B cell (primary cell): ENCODE measurements at regions not wholly inside any gene's neighbourhood (a gene's known extent, or its start where the extent isn't known, plus 50 kb on each side); places are given as distances from the start of the nearest gene placed in this dataset.

Experiments
- ATAC-seq: fragments of 200-7000 bp; cut with Tn5 transposase; one replicate; pipeline ENCODE4 v1.10.0; 2021; ENCODE audit warnings: low read depth, mild to moderate bottlenecking, moderate number of reproducible peaks, moderate library complexity
- CTCF ChIA-PET: fragments of 350-600 bp; sonication (Branson Sonifier 250); formaldehyde crosslinking; loops from one replicate; lab custom pipeline; 2021; ENCODE audit warnings: antibody characterized with exemption, inconsistent platforms; lab: Charles Lee
- POLR2A ChIA-PET: fragments of 350-600 bp; sonication (Branson Sonifier 250); formaldehyde crosslinking; loops from one replicate; lab custom pipeline; 2021; ENCODE audit warnings: antibody characterized with exemption; lab: Charles Lee
- DNase-seq: peaks from one replicate; pipeline ENCODE4 v3.0.0; 2013
- H2AFZ ChIP-seq: 2 replicates; pipeline ENCODE4 v1.6.1; 2012; ENCODE audit warnings: mild to moderate bottlenecking, low read depth, low read length; ENCODE audit not compliant: insufficient read depth, poor library complexity, severe bottlenecking
- H3K27ac ChIP-seq, 2 donors: 1 replicate in 1 of 2; 2 replicates in 1 of 2; pipeline ENCODE4 v1.5.1; 2012 to 2013; ENCODE audit warnings: low read length in 2 of 2, mild to moderate bottlenecking in 2 of 2, moderate library complexity in 1 of 2
- H3K27me3 ChIP-seq, 4 experiments: fragments of 200-600 bp in 1 of 4; sonication (generic) in 1 of 4; replicated peaks in 1 of 4; 1 replicate in 2 of 4; 2 replicates in 2 of 4; pipeline versions ENCODE4 v1.6.1 to v1.7.0; 2013 to 2016; ENCODE audit warnings: low read length in 3 of 4, mild to moderate bottlenecking in 2 of 4, mixed read lengths in 1 of 4, moderate library complexity in 1 of 4; ENCODE audit not compliant: insufficient read depth in 4 of 4, control insufficient read depth in 3 of 4; ENCODE audit errors: control extremely low read depth in 1 of 4
- H3K36me3 ChIP-seq, 2 experiments: replicated peaks in 1 of 2; 1 replicate in 1 of 2; 2 replicates in 1 of 2; pipeline versions ENCODE4 v1.6.1 to v1.7.1; 2013; ENCODE audit warnings: low read length in 1 of 2; ENCODE audit not compliant: insufficient read depth in 2 of 2, control insufficient read depth in 1 of 2; ENCODE audit errors: control extremely low read depth in 1 of 2, extremely low read depth in 1 of 2
- H3K4me1 ChIP-seq, 2 donors: fragments of 200-600 bp in 1 of 2; sonication (generic) in 1 of 2; 1 replicate in 1 of 2; 2 replicates in 1 of 2; pipeline versions ENCODE4 v1.5.1 to v1.6.1; 2013 to 2017; ENCODE audit warnings: low read length in 2 of 2; ENCODE audit not compliant: control insufficient read depth in 2 of 2, insufficient read depth in 2 of 2
- H3K4me2 ChIP-seq: replicated peaks from 2 replicates; pipeline ENCODE3; 2012; ENCODE audit warnings: mild to moderate bottlenecking, low read depth, low read length; ENCODE audit not compliant: poor library complexity, severe bottlenecking
- H3K4me3 ChIP-seq, 5 experiments: fragments of 200-600 bp in 1 of 5; sonication (generic) in 1 of 5; 1 replicate in 3 of 5; 2 replicates in 2 of 5; pipeline versions ENCODE4 v1.5.1 to v1.7.0; 2011 to 2016; ENCODE audit warnings: low read length in 4 of 5, mild to moderate bottlenecking in 4 of 5, low read depth in 2 of 5, control low read depth in 1 of 5, moderate library complexity in 1 of 5; ENCODE audit not compliant: insufficient read depth in 1 of 5; ENCODE audit errors: control extremely low read depth in 1 of 5, extremely low read depth in 1 of 5
- H3K79me2 ChIP-seq: fragments of 200-600 bp; sonication (generic); one replicate; pipeline ENCODE4 v1.6.0; 2016; ENCODE audit warnings: low read length; ENCODE audit not compliant: control insufficient read depth, insufficient read depth
- H3K9ac ChIP-seq: fragments of 200-600 bp; sonication (generic); 2 replicates; pipeline ENCODE4 v1.6.1; 2017; ENCODE audit warnings: mild to moderate bottlenecking, low read length, moderate library complexity
- H3K9me3 ChIP-seq, 3 donors: one replicate each; pipeline versions ENCODE4 v1.6.1 to v1.7.1; 2013; ENCODE audit warnings: low read length in 2 of 3; ENCODE audit not compliant: control insufficient read depth in 2 of 3, insufficient read depth in 1 of 3; ENCODE audit errors: control extremely low read depth in 1 of 3
- H4K20me1 ChIP-seq: 2 replicates; pipeline ENCODE4 v1.6.0; 2012; ENCODE audit warnings: mild to moderate bottlenecking, low read length; ENCODE audit not compliant: insufficient read depth, control insufficient read depth, poor library complexity, severe bottlenecking
- H3K27ac Mint-ChIP-seq: one replicate; pipeline ENCODE4 v1.8.0; 2021; ENCODE audit warnings: mixed read lengths
- H3K27me3 Mint-ChIP-seq: one replicate; pipeline ENCODE4 v1.8.0; 2021; ENCODE audit warnings: mixed read lengths
- H3K4me1 Mint-ChIP-seq: one replicate; pipeline ENCODE4 v1.8.0; 2021; ENCODE audit warnings: mixed read lengths
- H3K4me3 Mint-ChIP-seq: one replicate; pipeline ENCODE4 v1.8.0; 2021; ENCODE audit warnings: mixed read lengths
- H3K9me3 Mint-ChIP-seq: one replicate; pipeline ENCODE4 v1.8.0; 2022; ENCODE audit warnings: mixed read lengths; ENCODE audit not compliant: insufficient read depth
- CTCF ChIP-seq: fragments of 200-600 bp; IDR thresholded peaks from one replicate; pipeline ENCODE4 v1.8.0; 2022; ENCODE audit warnings: antibody characterized with exemption, mild to moderate bottlenecking
- EZH2 ChIP-seq: IDR thresholded peaks from 2 replicates; pipeline ENCODE4 v1.6.1; 2012; ENCODE audit warnings: borderline replicate concordance, low read depth, mild to moderate bottlenecking, moderate library complexity, low read length; ENCODE audit not compliant: insufficient read depth, poor library complexity, severe bottlenecking
- WGBS: methylation state at CpG from one replicate; pipeline ENCODE4 v1.1.5; 2013; ENCODE audit warnings: missing lambda C conversion rate; ENCODE audit not compliant: insufficient coverage; 5-methylcytosine and 5-hydroxymethylcytosine counted together
- intact Hi-C: fragments of 100-400 bp; cut with micrococcal nuclease; formaldehyde crosslinking; loops from one replicate; pipeline ENCODE4 v1.10.0; 2022

DNA sequence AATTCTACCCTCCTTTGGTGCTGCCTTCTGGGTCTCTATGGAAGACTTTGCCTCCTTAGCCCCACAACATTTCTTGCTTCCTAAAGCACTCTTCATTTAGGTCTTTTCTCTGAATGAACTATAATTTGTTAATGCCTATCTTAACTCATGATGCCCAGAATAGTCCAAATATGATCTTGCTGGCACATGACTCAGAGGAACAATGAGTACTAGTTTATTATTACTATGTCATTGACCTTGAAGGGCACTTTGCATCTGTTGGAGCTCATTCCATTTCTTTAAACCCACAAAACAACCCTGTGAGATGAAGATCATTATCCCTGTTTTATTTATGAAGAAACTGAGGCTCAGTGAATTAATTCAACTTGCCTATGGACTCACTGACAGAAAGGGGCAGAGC lies 320.2 kb upstream of the PLET1 start:
- Mint-ChIP-seq H3K4me1 (no peaks in the 10 kb centered on the region), H3K9me3 (no peaks in the 10 kb centered on the region), H3K27me3 (peaks cover 6% of the 10 kb centered on the region), H3K27ac (no peak overlapping the region), H3K4me3 (no peak overlapping the region)
- intact Hi-C loops: no loop called here
- Histone ChIP-seq H3K4me1 (no peaks in the 10 kb centered on the region), H3K4me2 (no peak overlapping the region), H3K27ac (no peak overlapping the region), H4K20me1 (no peaks in the 10 kb centered on the region), H2AFZ (no peak overlapping the region), H3K36me3 (no peaks in the 10 kb centered on the region), H3K27me3 (peaks cover 0 to 2% (median 0%) of the 10 kb centered on the region in 4 experiments), H3K9ac (no peak overlapping the region), H3K4me3 (no peak overlapping the region), H3K79me2 (no peaks in the 10 kb centered on the region), H3K9me3 (no peaks in the 10 kb centered on the region)
- ChIA-PET POLR2A (no interaction called here), CTCF (interaction anchor here (1.6 kb wide), 1 partner anchor 8 kb away, joined by 7 read pairs; no protein-coding TSS in a partner anchor)
- ATAC-seq (no peak), DNase-seq (no peak)
- no peak for TF ChIP-seq CTCF

DNA sequence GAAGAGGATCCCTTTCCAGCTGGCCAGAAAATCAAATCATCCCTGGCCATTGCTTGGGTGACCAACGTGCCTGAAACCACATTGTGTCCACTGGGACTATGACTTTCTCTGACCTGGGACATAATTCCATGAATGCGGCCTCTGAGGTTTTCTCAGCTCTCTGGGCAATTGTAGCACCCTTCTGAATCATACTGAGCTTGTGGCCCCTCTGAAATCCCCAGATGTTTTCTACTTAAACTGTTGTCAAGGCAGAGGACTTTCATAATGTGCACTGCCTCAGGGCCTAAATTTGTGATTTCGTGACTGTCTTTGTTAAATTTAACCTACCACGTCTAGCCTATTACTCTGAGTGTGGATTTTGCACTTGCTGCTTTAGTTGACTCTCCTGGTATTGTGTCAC lies 321.1 kb upstream of the PLET1 start:
- DNase-seq (no peak), ATAC-seq (no peak)
- 57% methylated on average over 2 of the region's 4 CpGs for WGBS
- no peaks in the 10 kb centered on the region for H3K4me1 ChIP-seq
- no peak overlapping the region for H2AFZ ChIP-seq
- intact Hi-C loops: no loop called here
- peaks cover 6% of the 10 kb centered on the region for H3K27me3 Mint-ChIP-seq
- no peak overlapping the region for H3K4me3 Mint-ChIP-seq
- no peaks in the 10 kb centered on the region for H4K20me1 ChIP-seq
- no peak overlapping the region for H3K4me3 ChIP-seq
- H3K27ac ChIP-seq: no peak overlapping the region
- no peak overlapping the region for H3K27ac Mint-ChIP-seq
- H3K4me1 Mint-ChIP-seq: no peaks in the 10 kb centered on the region
- H3K9me3 ChIP-seq: no peaks in the 10 kb centered on the region
- CTCF ChIA-PET: interaction anchor here (1.4 kb wide), 1 partner anchor 10 kb away, joined by 4 read pairs; no protein-coding TSS in a partner anchor
- peaks cover 0 to 2% (median 0%) of the 10 kb centered on the region in 4 experiments for H3K27me3 ChIP-seq
- no peaks in the 10 kb centered on the region for H3K79me2 ChIP-seq
- TF ChIP-seq EZH2: no peak
- POLR2A ChIA-PET: no interaction called here
- H3K9ac ChIP-seq: no peak overlapping the region
- no peaks in the 10 kb centered on the region for H3K9me3 Mint-ChIP-seq
- H3K4me2 ChIP-seq: no peak overlapping the region
- H3K36me3 ChIP-seq: no peaks in the 10 kb centered on the region
